ENCODE measurements at regions not wholly inside any gene's neighbourhood (a gene's known extent, or its start where the extent isn't known, plus 50 kb on each side); places are given as distances from the start of the nearest gene placed in this dataset.

DNA sequence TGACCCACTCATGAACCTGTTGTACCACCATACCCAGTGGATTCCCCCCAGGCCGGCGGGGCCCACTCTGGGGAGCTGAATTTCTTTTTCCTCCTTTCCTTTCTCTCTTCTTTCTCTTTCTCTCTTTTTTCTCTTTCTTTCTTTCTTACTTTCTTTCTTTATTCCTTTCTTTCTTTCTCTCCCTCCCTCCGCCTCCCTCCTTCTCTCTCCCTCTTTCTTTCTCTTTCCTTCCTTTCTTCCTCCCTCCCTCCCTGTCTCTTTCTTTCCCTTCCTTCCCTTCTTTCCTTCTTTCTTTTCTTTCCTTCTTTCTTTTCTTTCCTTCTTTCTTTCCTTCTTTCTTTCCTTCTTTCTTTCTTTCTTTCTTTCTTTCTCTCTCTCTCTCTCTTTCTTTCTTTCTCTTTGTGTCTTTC, 327.7 kb downstream of the ZNF536 start:
- Histone ChIP-seq H3K27me3 (ENCODE audit: insufficient read depth, low read length) (no peaks in the 10 kb centered on the region), H3K9me3 (ENCODE audit: control insufficient read depth in 1 of 2, low read length in 2 of 2) (no peaks in the 10 kb centered on the region), H3K4me3 (ENCODE audit: low read length in 2 of 2) (no peak overlapping the region), H3K4me1 (ENCODE audit: insufficient read depth, low read length) (peaks cover 5% of the 10 kb centered on the region), H3K36me3 (ENCODE audit: insufficient read depth, low read length) (no peaks in the 10 kb centered on the region), H3K27ac (ENCODE audit: low read depth, low read length) (no peak overlapping the region)
- H3K4me1 Mint-ChIP-seq, result no peaks in the 10 kb centered on the region
- H3K4me3 Mint-ChIP-seq, result no peak overlapping the region
- no peak for DNase-seq
- no peak overlapping the region for H3K27ac Mint-ChIP-seq
- intact Hi-C loops (cut with micrococcal nuclease), result no loop called here
- CTCF ChIA-PET (ENCODE audit: partially characterized antibody), result no interaction called here
- H3K36me3 Mint-ChIP-seq, result no peaks in the 10 kb centered on the region
- peaks cover 2% of the 10 kb centered on the region in 2 donors for H3K27me3 Mint-ChIP-seq
- H3K9me3 Mint-ChIP-seq, result peaks cover 0 to 4% (median 0%) of the 10 kb centered on the region in 8 donors
- POLR2A ChIA-PET (ENCODE audit: partially characterized antibody), result no interaction called here

DNA sequence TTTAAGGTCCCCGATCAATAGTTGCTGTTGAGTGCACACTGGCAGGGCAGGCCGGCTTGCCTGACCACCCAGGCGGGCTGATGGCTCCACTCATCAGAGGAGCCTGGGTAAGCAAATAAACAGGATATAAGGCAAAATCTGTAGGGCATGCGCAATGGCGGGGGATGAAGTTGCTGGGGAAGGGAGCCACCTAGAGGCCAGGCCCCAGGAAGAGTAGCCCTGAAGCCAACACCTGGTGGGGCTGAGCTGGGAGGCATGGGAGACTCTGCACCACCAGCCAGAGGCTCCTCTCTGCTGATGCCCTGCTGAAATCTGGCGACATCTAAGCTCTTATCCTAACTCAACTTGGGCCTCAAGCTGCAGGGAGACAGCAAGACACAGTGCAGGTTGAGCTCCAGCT, 324.3 kb downstream of the ZNF536 start:
- Histone ChIP-seq H3K4me3 (ENCODE audit: low read length in 2 of 2) (no peak overlapping the region), H3K4me1 (ENCODE audit: insufficient read depth, low read length) (peaks cover 11% of the 10 kb centered on the region), H3K27ac (ENCODE audit: low read depth, low read length) (no peak overlapping the region), H3K36me3 (ENCODE audit: insufficient read depth, low read length) (no peaks in the 10 kb centered on the region), H3K27me3 (ENCODE audit: insufficient read depth, low read length) (no peaks in the 10 kb centered on the region), H3K9me3 (ENCODE audit: control insufficient read depth in 1 of 2, low read length in 2 of 2) (no peaks in the 10 kb centered on the region)
- no peak overlapping the region for H3K4me3 Mint-ChIP-seq
- H3K27me3 Mint-ChIP-seq, result peaks cover 14 to 17% of the 10 kb centered on the region in 2 donors
- ChIA-PET CTCF (ENCODE audit: partially characterized antibody) (no interaction called here), POLR2A (ENCODE audit: partially characterized antibody) (no interaction called here)
- H3K4me1 Mint-ChIP-seq, result peaks cover 4 to 14% (median 10%) of the 10 kb centered on the region in 4 donors
- no peak overlapping the region for H3K27ac Mint-ChIP-seq
- no peak for DNase-seq
- intact Hi-C loops (cut with micrococcal nuclease), result no loop called here
- peaks cover 0 to 4% (median 0%) of the 10 kb centered on the region in 8 donors for H3K9me3 Mint-ChIP-seq
- H3K36me3 Mint-ChIP-seq, result no peaks in the 10 kb centered on the region

DNA sequence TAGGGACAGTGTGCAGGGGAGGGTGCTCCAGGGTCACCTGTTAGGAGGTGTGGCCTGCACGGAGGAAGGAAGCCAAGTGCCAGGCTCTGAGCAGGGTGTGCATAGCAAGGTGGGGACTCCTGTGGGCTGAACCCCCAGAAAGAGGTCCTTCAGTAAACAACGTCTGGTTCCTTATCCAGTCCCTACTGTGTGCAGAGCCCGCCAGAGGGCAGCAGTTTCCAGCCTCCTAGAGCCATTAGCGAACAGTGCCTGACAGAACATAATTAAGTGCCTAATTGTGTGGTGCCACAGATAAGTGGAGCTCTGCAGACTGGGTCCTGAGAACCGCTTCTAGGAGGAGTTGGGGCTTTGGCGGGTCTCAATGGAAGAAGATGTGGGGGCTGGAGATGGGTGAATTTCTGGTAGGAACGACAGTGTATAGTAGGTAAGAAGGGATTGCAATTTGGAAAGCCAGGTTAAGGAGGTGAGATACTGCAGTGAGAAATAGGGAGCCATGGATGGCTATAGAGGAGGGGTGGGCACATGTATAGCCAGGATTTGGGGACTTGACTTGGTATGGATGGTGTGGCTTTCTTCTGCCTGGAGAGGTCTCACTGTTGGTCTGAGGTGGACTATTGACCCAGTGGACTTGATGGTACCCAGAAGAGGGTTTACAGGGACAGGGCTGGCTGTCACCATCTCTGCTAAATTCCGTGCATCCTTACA, 323.1 kb downstream of the ZNF536 start:
- Mint-ChIP-seq H3K4me3 (no peak overlapping the region), H3K4me1 (peaks cover 4 to 16% (median 10%) of the 10 kb centered on the region in 4 donors), H3K27me3 (peaks cover 21 to 22% of the 10 kb centered on the region in 2 donors), H3K27ac (no peak overlapping the region), H3K36me3 (no peaks in the 10 kb centered on the region), H3K9me3 (peaks cover 0 to 4% (median 0%) of the 10 kb centered on the region in 8 donors)
- ChIA-PET CTCF (ENCODE audit: partially characterized antibody) (interaction anchor here (1.1 kb wide), 1 partner anchor 10 kb away, joined by 3 read pairs; no protein-coding TSS in a partner anchor), POLR2A (ENCODE audit: partially characterized antibody) (no interaction called here)
- intact Hi-C loops (cut with micrococcal nuclease), result no loop called here
- H3K4me1 ChIP-seq (ENCODE audit: insufficient read depth, low read length), result peaks cover 11% of the 10 kb centered on the region
- no peak overlapping the region for H3K27ac ChIP-seq (ENCODE audit: low read depth, low read length)
- H3K27me3 ChIP-seq (ENCODE audit: insufficient read depth, low read length), result no peaks in the 10 kb centered on the region
- H3K36me3 ChIP-seq (ENCODE audit: insufficient read depth, low read length), result no peaks in the 10 kb centered on the region
- H3K4me3 ChIP-seq (ENCODE audit: low read length in 2 of 2), result no peak overlapping the region
- no peaks in the 10 kb centered on the region for H3K9me3 ChIP-seq (ENCODE audit: control insufficient read depth in 1 of 2, low read length in 2 of 2)
- no peak for DNase-seq

DNA sequence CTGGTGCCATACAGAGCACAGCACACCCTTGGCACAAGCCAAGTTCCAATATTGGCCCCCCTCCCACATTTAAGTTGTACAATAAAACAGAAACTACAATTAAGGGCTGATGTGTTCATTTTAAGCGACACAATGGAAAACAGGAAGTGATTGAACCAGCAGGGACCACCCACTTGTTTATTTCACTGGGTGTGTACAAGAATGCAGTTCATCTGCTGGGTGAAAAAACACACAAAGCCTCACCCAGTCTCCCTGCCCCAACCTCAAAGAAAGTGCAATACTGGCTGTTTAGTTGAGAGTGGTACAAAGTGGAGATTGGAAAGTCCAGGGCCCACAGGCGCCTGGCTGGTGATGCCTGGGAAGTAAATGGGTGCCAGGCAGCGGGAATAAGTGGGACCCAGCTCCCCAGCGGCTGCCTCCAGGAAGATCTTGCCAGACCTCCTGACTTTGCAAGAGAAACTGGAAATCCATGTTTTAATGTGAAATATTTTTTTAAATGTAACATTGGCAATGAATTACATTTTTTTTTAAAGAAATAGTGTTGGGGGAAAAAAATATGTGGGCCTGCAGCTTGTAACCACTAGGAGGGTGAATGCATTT, 322.1 kb downstream of the ZNF536 start:
- intact Hi-C loops (cut with micrococcal nuclease), result no loop called here
- Histone ChIP-seq H3K27me3 (ENCODE audit: insufficient read depth, low read length) (no peaks in the 10 kb centered on the region), H3K4me3 (ENCODE audit: low read length in 2 of 2) (no peak overlapping the region), H3K4me1 (ENCODE audit: insufficient read depth, low read length) (peaks cover 11% of the 10 kb centered on the region), H3K36me3 (ENCODE audit: insufficient read depth, low read length) (no peaks in the 10 kb centered on the region), H3K27ac (ENCODE audit: low read depth, low read length) (no peak overlapping the region), H3K9me3 (ENCODE audit: control insufficient read depth in 1 of 2, low read length in 2 of 2) (no peaks in the 10 kb centered on the region)
- peaks cover 0 to 4% (median 0%) of the 10 kb centered on the region in 8 donors for H3K9me3 Mint-ChIP-seq
- H3K36me3 Mint-ChIP-seq, result no peaks in the 10 kb centered on the region
- H3K27ac Mint-ChIP-seq, result no peak overlapping the region
- H3K4me3 Mint-ChIP-seq, result peak overlapping the region in 4 of 8 donors; percentile 17 to 49 (median 24)
- H3K27me3 Mint-ChIP-seq, result peaks cover 23 to 26% of the 10 kb centered on the region in 2 donors
- H3K4me1 Mint-ChIP-seq, result peaks cover 4 to 16% (median 10%) of the 10 kb centered on the region in 4 donors
- no peak for DNase-seq
- POLR2A ChIA-PET (ENCODE audit: partially characterized antibody), result no interaction called here
- CTCF ChIA-PET (ENCODE audit: partially characterized antibody), result interaction anchor here (2.0 to 2.6 kb wide), 2 partner anchors 11 to 1531 kb away, joined by 7 to 16 read pairs; no protein-coding TSS in a partner anchor

DNA sequence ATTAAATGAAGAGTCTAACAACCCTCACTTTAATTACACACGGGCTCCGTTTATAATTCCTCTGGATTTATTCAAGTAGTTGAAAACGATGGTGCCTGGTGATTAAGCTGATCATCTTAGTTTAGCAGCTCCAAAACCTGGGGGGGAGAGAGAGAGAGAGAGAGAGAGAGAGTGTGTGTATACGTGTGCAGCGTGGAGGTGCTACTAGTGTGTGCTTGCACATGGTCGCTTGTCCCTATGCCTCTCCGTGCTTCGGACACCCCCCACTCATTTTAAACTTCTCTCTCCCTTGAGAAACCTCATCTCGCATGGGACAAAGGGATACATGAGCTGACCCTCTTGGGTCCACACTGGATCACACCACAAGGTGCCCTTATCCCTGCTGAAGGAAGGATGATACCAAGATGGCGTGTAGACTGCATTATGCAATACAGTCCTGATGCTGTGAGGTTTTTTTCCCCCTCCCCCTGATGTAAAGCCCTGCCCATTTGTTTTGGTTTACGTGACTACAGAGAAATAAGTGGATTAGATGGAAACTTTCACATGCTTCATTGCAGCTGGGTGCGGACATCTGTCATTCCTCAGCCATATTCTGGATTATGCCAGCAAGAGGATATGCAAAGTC, 320.8 kb downstream of the ZNF536 start:
- H3K4me1 ChIP-seq (ENCODE audit: insufficient read depth, low read length), result peaks cover 11% of the 10 kb centered on the region
- H3K4me3 ChIP-seq (ENCODE audit: low read length in 2 of 2), result no peak overlapping the region
- H3K27me3 Mint-ChIP-seq, result peaks cover 23 to 33% of the 10 kb centered on the region in 2 donors
- peaks cover 0 to 4% (median 0%) of the 10 kb centered on the region in 8 donors for H3K9me3 Mint-ChIP-seq
- H3K9me3 ChIP-seq (ENCODE audit: control insufficient read depth in 1 of 2, low read length in 2 of 2), result no peaks in the 10 kb centered on the region
- no peaks in the 10 kb centered on the region for H3K27me3 ChIP-seq (ENCODE audit: insufficient read depth, low read length)
- no peaks in the 10 kb centered on the region for H3K36me3 ChIP-seq (ENCODE audit: insufficient read depth, low read length)
- DNase-seq, result no peak
- H3K4me3 Mint-ChIP-seq, result peak overlapping the region in 1 of 8 donors; percentile 26
- CTCF ChIA-PET (ENCODE audit: partially characterized antibody), result interaction anchor here (1.2 to 2.6 kb wide), 3 partner anchors 10 to 1532 kb away, joined by 3 to 16 read pairs (median 7); no protein-coding TSS in a partner anchor
- H3K36me3 Mint-ChIP-seq, result no peaks in the 10 kb centered on the region
- POLR2A ChIA-PET (ENCODE audit: partially characterized antibody), result no interaction called here
- no peak overlapping the region for H3K27ac ChIP-seq (ENCODE audit: low read depth, low read length)
- peak overlapping the region in 1 of 7 donors; percentile 5 for H3K27ac Mint-ChIP-seq
- H3K4me1 Mint-ChIP-seq, result peaks cover 4 to 16% (median 10%) of the 10 kb centered on the region in 4 donors
- intact Hi-C loops (cut with micrococcal nuclease), result no loop called here

DNA sequence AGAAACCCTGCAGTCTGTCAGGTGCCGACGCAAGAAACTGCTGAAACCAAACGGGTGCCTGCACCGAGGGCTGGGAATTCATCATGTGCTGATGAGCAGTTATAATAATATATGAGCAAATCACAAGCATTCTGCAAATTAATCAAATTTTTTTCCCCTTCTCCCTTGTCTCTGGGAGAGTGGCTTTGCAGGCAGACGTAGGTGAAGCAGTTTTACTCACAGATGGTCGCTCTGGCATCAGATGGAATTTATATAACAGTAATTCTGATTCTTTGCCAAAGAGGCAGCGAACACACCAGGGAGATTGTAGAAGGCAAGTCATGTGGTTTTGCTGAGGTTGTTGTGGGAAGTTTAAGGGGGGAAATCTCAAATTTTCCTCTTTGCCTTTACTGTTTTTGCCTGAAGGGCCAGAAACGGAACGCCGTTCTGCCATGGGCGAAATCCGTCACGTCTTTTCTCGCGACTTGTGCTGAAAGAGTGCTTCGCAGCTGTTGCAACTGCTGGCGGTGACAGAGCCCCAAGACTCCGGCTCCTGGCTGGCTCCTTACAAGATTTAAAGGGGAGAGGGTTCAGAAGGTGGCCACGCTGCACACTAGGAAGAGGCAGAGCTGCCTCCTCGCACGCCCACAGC, 320.1 kb downstream of the ZNF536 start:
- intact Hi-C loops (cut with micrococcal nuclease), result no loop called here
- no peaks in the 10 kb centered on the region for H3K36me3 ChIP-seq (ENCODE audit: insufficient read depth, low read length)

DNA sequence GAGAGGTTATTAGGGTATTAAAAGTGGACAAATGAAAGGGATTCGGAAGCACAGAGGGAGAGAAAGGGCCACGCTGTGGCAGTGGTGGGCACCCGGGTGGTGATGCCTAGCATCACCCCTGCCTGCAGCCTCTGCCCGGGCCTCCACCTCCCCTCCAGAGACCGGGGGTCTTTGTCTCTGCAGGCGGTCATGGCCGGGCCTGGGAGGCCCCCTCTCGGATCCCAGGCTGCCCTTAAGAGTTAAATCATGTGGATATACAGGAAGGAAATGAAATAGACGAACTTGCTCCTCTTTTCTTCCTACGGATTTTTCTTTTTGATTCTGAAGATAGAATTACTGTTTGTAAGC, 319.6 kb downstream of the ZNF536 start:
- H3K27ac Mint-ChIP-seq, result no peak overlapping the region
- H3K4me1 ChIP-seq (ENCODE audit: insufficient read depth, low read length), result peaks cover 11% of the 10 kb centered on the region
- CTCF ChIA-PET (ENCODE audit: partially characterized antibody), result no interaction called here

More for the DNA sequence above, 320.1 kb downstream of the ZNF536 start:
- H3K27me3 ChIP-seq (ENCODE audit: insufficient read depth, low read length), result no peaks in the 10 kb centered on the region
- peaks cover 11% of the 10 kb centered on the region for H3K4me1 ChIP-seq (ENCODE audit: insufficient read depth, low read length)
- no peak overlapping the region for H3K4me3 ChIP-seq (ENCODE audit: low read length in 2 of 2)
- no peak for DNase-seq
- H3K27ac ChIP-seq (ENCODE audit: low read depth, low read length), result no peak overlapping the region
- H3K9me3 ChIP-seq (ENCODE audit: control insufficient read depth in 1 of 2, low read length in 2 of 2), result no peaks in the 10 kb centered on the region
- H3K27me3 Mint-ChIP-seq, result peaks cover 23 to 33% of the 10 kb centered on the region in 2 donors
- H3K4me3 Mint-ChIP-seq, result peak overlapping the region in 1 of 8 donors; percentile 26
- POLR2A ChIA-PET (ENCODE audit: partially characterized antibody), result no interaction called here
- H3K4me1 Mint-ChIP-seq, result peaks cover 4 to 16% (median 10%) of the 10 kb centered on the region in 4 donors
- CTCF ChIA-PET (ENCODE audit: partially characterized antibody), result interaction anchor here (1.2 to 2.6 kb wide), 2 partner anchors 9 to 25 kb away, joined by 3 to 16 read pairs; no protein-coding TSS in a partner anchor
- peak overlapping the region in 2 of 7 donors; percentile 34 to 41 for H3K27ac Mint-ChIP-seq
- no peaks in the 10 kb centered on the region for H3K36me3 Mint-ChIP-seq
- peaks cover 0 to 4% (median 0%) of the 10 kb centered on the region in 8 donors for H3K9me3 Mint-ChIP-seq

More for the DNA sequence above, 319.6 kb downstream of the ZNF536 start:
- Mint-ChIP-seq H3K4me1 (peaks cover 4 to 16% (median 11%) of the 10 kb centered on the region in 4 donors), H3K9me3 (peaks cover 0 to 4% (median 0%) of the 10 kb centered on the region in 8 donors), H3K27me3 (peaks cover 25 to 33% of the 10 kb centered on the region in 2 donors), H3K4me3 (no peak overlapping the region), H3K36me3 (no peaks in the 10 kb centered on the region)
- intact Hi-C loops (cut with micrococcal nuclease), result no loop called here
- Histone ChIP-seq H3K27me3 (ENCODE audit: insufficient read depth, low read length) (no peaks in the 10 kb centered on the region), H3K9me3 (ENCODE audit: control insufficient read depth in 1 of 2, low read length in 2 of 2) (no peaks in the 10 kb centered on the region), H3K27ac (ENCODE audit: low read depth, low read length) (no peak overlapping the region), H3K4me3 (ENCODE audit: low read length in 2 of 2) (no peak overlapping the region), H3K36me3 (ENCODE audit: insufficient read depth, low read length) (no peaks in the 10 kb centered on the region)
- POLR2A ChIA-PET (ENCODE audit: partially characterized antibody), result no interaction called here
- no peak for DNase-seq
